ENCODE measurements at regions not wholly inside any gene's neighbourhood (a gene's known extent, or its start where the extent isn't known, plus 50 kb on each side); places are given as distances from the start of the nearest gene placed in this dataset.

DNA sequence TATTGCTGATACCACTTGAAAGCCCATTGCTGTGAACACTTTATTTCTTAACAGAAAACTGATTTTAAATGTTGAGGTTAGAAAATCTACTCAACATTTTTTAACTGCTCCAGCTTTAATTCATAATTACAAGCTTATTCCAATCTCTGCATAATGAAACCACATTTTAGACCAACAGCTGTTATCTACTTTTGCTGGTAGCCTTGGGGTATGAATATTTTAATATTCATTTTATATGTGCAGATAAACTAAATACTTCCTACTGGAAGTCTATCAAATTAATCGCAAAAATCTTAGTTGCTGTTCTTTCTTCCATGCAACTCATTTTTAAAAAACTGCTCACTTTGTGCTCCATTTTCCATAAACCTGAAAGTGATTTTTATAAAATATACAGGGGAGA lies 189.3 kb upstream of the SLC35B3 start:
- Histone ChIP-seq H3K4me2 (ENCODE audit: low read depth, low read length) (no peak overlapping the region), H2AK9ac (replicated peaks; ENCODE audit: low read depth, low read length, poor library complexity) (no peak overlapping the region), H4K8ac (ENCODE audit: low read depth in 2 of 2, low read length in 2 of 2) (no peak overlapping the region), H3K4ac (ENCODE audit: low read depth, low read length) (no peak overlapping the region), H2BK15ac (ENCODE audit: low read depth, low read length) (no peak overlapping the region), H3K56ac (ENCODE audit: extremely low read depth, insufficient read depth, low read length) (no peak overlapping the region), H2BK120ac (ENCODE audit: low read depth, low read length) (no peak overlapping the region), H3K36me3 (ENCODE audit: control insufficient read depth, insufficient read depth, low read length) (no peaks in the 10 kb centered on the region), H3K9ac (ENCODE audit: low read depth, low read length) (no peak overlapping the region), H3K27ac (ENCODE audit: insufficient read depth, low read length) (no peak overlapping the region), H3K79me1 (ENCODE audit: low read depth in 1 of 2, low read length in 2 of 2) (no peaks in the 10 kb centered on the region), H3K9me1 (ENCODE audit: insufficient read depth, low read length) (no peaks in the 10 kb centered on the region), H3K23ac (ENCODE audit: low read depth, low read length) (no peak overlapping the region), H3K4me3 (ENCODE audit: insufficient read depth, low read depth, low read length) (no peak overlapping the region), H3K27me3 (ENCODE audit: control insufficient read depth, insufficient read depth, low read length) (no peaks in the 10 kb centered on the region), H2BK5ac (ENCODE audit: low read depth, low read length, poor library complexity, severe bottlenecking) (no peak overlapping the region), H4K5ac (ENCODE audit: low read depth, low read length) (no peak overlapping the region), H2AFZ (replicated peaks; ENCODE audit: low read length, poor library complexity) (no peak overlapping the region), H4K91ac (ENCODE audit: insufficient read depth, low read depth, low read length) (no peak overlapping the region), H3K4me1 (ENCODE audit: control insufficient read depth, insufficient read depth, low read length) (no peaks in the 10 kb centered on the region), H3K9me3 (ENCODE audit: control insufficient read depth, insufficient read depth, low read length) (peaks cover 7% of the 10 kb centered on the region), H2AK5ac (ENCODE audit: low read depth, low read length) (no peak overlapping the region), H3K14ac (replicated peaks; ENCODE audit: low read depth, low read length) (no peak overlapping the region), H2BK20ac (ENCODE audit: low read depth, low read length) (no peak overlapping the region), H4K20me1 (ENCODE audit: insufficient read depth, low read length) (no peaks in the 10 kb centered on the region), H3K18ac (ENCODE audit: low read depth, low read length) (no peak overlapping the region)
- POLR2A ChIA-PET (ENCODE audit: unreplicated experiment): no interaction called here
- no CpG with 5 or more reads among the region's 1 CpG for WGBS, 2 experiments (ENCODE audit: extremely low coverage in 2 of 2, insufficient read length in 1 of 2)
- BruUV-seq (replicated peaks): no TSS peak
- intact Hi-C loops (cut with micrococcal nuclease): loop anchor here (1.0 kb wide), 1 partner anchor 48 kb away; no protein-coding TSS in a partner anchor
- DNase-seq (no peak), ATAC-seq (ENCODE audit: low read depth) (no peak)
- in situ Hi-C loops (cut with MboI; ENCODE audit: low sequenced_read_pairs): no loop called here
- dilution Hi-C loops (cut with HindIII; ENCODE audit: low sequenced_read_pairs, unreplicated experiment): no loop called here
- TF ChIP-seq FOS (IDR thresholded peaks at IDR 0.05; ENCODE audit: low read depth, low read length): no peak
- TF ChIP-seq RFX5 (IDR thresholded peaks at IDR 0.05; ENCODE audit: low read depth, low read length): no peak
- TF ChIP-seq MAZ (IDR thresholded peaks at IDR 0.05; ENCODE audit: borderline replicate concordance, low read depth, low read length): no peak
- no peak for TF ChIP-seq MAFK (IDR thresholded peaks at IDR 0.05; ENCODE audit: low read depth, low read length)
- no peak for TF ChIP-seq POLR2A (IDR thresholded peaks at IDR 0.05; ENCODE audit: low read depth, low read length)
- no peak for TF ChIP-seq RCOR1 (IDR thresholded peaks at IDR 0.05; ENCODE audit: insufficient replicate concordance, low read length)
- no peak for TF ChIP-seq RAD21 (IDR thresholded peaks at IDR 0.05; ENCODE audit: low read length)
- TF ChIP-seq BHLHE40 (IDR thresholded peaks at IDR 0.05; ENCODE audit: low read depth, low read length): no peak
- TF ChIP-seq CHD1 (IDR thresholded peaks at IDR 0.05; ENCODE audit: low read depth, low read length): no peak
- TF ChIP-seq, protein P1, sequence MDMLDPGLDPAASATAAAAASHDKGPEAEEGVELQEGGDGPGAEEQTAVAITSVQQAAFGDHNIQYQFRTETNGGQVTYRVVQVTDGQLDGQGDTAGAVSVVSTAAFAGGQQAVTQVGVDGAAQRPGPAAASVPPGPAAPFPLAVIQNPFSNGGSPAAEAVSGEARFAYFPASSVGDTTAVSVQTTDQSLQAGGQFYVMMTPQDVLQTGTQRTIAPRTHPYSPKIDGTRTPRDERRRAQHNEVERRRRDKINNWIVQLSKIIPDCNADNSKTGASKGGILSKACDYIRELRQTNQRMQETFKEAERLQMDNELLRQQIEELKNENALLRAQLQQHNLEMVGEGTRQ (IDR thresholded peaks at IDR 0.05; ENCODE audit: low read depth, low read length): no peak
- TF ChIP-seq CEBPB (IDR thresholded peaks at IDR 0.05; ENCODE audit: low read depth, low read length): no peak
- no peak for TF ChIP-seq NFE2L2 (IDR thresholded peaks at IDR 0.05; ENCODE audit: low read depth, low read length)
- no peak for TF ChIP-seq MXI1 (IDR thresholded peaks at IDR 0.05; ENCODE audit: borderline replicate concordance, low read depth, low read length)
- TF ChIP-seq, protein P2, sequence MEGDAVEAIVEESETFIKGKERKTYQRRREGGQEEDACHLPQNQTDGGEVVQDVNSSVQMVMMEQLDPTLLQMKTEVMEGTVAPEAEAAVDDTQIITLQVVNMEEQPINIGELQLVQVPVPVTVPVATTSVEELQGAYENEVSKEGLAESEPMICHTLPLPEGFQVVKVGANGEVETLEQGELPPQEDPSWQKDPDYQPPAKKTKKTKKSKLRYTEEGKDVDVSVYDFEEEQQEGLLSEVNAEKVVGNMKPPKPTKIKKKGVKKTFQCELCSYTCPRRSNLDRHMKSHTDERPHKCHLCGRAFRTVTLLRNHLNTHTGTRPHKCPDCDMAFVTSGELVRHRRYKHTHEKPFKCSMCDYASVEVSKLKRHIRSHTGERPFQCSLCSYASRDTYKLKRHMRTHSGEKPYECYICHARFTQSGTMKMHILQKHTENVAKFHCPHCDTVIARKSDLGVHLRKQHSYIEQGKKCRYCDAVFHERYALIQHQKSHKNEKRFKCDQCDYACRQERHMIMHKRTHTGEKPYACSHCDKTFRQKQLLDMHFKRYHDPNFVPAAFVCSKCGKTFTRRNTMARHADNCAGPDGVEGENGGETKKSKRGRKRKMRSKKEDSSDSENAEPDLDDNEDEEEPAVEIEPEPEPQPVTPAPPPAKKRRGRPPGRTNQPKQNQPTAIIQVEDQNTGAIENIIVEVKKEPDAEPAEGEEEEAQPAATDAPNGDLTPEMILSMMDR (conservative IDR thresholded peaks at IDR 0.05; ENCODE audit: low read depth, low read length): no peak
- CTCF ChIA-PET: no interaction called here
